B cell (primary cell): ENCODE measurements at regions not wholly inside any gene's neighbourhood (a gene's known extent, or its start where the extent isn't known, plus 50 kb on each side); places are given as distances from the start of the nearest gene placed in this dataset.

Source experiments
- ATAC-seq: fragments of 200-7000 bp; cut with Tn5 transposase; one replicate; pipeline ENCODE4 v1.10.0; 2021; ENCODE audit warnings: low read depth, mild to moderate bottlenecking, moderate number of reproducible peaks, moderate library complexity
- CTCF ChIA-PET: fragments of 350-600 bp; sonication (Branson Sonifier 250); formaldehyde crosslinking; loops from one replicate; lab custom pipeline; 2021; ENCODE audit warnings: antibody characterized with exemption, inconsistent platforms; lab: Charles Lee
- POLR2A ChIA-PET: fragments of 350-600 bp; sonication (Branson Sonifier 250); formaldehyde crosslinking; loops from one replicate; lab custom pipeline; 2021; ENCODE audit warnings: antibody characterized with exemption; lab: Charles Lee
- DNase-seq: peaks from one replicate; pipeline ENCODE4 v3.0.0; 2013
- H2AFZ ChIP-seq: 2 replicates; pipeline ENCODE4 v1.6.1; 2012; ENCODE audit warnings: mild to moderate bottlenecking, low read depth, low read length; ENCODE audit not compliant: insufficient read depth, poor library complexity, severe bottlenecking
- H3K27ac ChIP-seq, 2 donors: 1 replicate in 1 of 2; 2 replicates in 1 of 2; pipeline ENCODE4 v1.5.1; 2012 to 2013; ENCODE audit warnings: low read length in 2 of 2, mild to moderate bottlenecking in 2 of 2, moderate library complexity in 1 of 2
- H3K27me3 ChIP-seq, 4 experiments: fragments of 200-600 bp in 1 of 4; sonication (generic) in 1 of 4; replicated peaks in 1 of 4; 1 replicate in 2 of 4; 2 replicates in 2 of 4; pipeline versions ENCODE4 v1.6.1 to v1.7.0; 2013 to 2016; ENCODE audit warnings: low read length in 3 of 4, mild to moderate bottlenecking in 2 of 4, mixed read lengths in 1 of 4, moderate library complexity in 1 of 4; ENCODE audit not compliant: insufficient read depth in 4 of 4, control insufficient read depth in 3 of 4; ENCODE audit errors: control extremely low read depth in 1 of 4
- H3K36me3 ChIP-seq, 2 experiments: replicated peaks in 1 of 2; 1 replicate in 1 of 2; 2 replicates in 1 of 2; pipeline versions ENCODE4 v1.6.1 to v1.7.1; 2013; ENCODE audit warnings: low read length in 1 of 2; ENCODE audit not compliant: insufficient read depth in 2 of 2, control insufficient read depth in 1 of 2; ENCODE audit errors: control extremely low read depth in 1 of 2, extremely low read depth in 1 of 2
- H3K4me1 ChIP-seq, 2 donors: fragments of 200-600 bp in 1 of 2; sonication (generic) in 1 of 2; 1 replicate in 1 of 2; 2 replicates in 1 of 2; pipeline versions ENCODE4 v1.5.1 to v1.6.1; 2013 to 2017; ENCODE audit warnings: low read length in 2 of 2; ENCODE audit not compliant: control insufficient read depth in 2 of 2, insufficient read depth in 2 of 2
- H3K4me2 ChIP-seq: replicated peaks from 2 replicates; pipeline ENCODE3; 2012; ENCODE audit warnings: mild to moderate bottlenecking, low read depth, low read length; ENCODE audit not compliant: poor library complexity, severe bottlenecking
- H3K4me3 ChIP-seq, 5 experiments: fragments of 200-600 bp in 1 of 5; sonication (generic) in 1 of 5; 1 replicate in 3 of 5; 2 replicates in 2 of 5; pipeline versions ENCODE4 v1.5.1 to v1.7.0; 2011 to 2016; ENCODE audit warnings: low read length in 4 of 5, mild to moderate bottlenecking in 4 of 5, low read depth in 2 of 5, control low read depth in 1 of 5, moderate library complexity in 1 of 5; ENCODE audit not compliant: insufficient read depth in 1 of 5; ENCODE audit errors: control extremely low read depth in 1 of 5, extremely low read depth in 1 of 5
- H3K79me2 ChIP-seq: fragments of 200-600 bp; sonication (generic); one replicate; pipeline ENCODE4 v1.6.0; 2016; ENCODE audit warnings: low read length; ENCODE audit not compliant: control insufficient read depth, insufficient read depth
- H3K9ac ChIP-seq: fragments of 200-600 bp; sonication (generic); 2 replicates; pipeline ENCODE4 v1.6.1; 2017; ENCODE audit warnings: mild to moderate bottlenecking, low read length, moderate library complexity
- H3K9me3 ChIP-seq, 3 donors: one replicate each; pipeline versions ENCODE4 v1.6.1 to v1.7.1; 2013; ENCODE audit warnings: low read length in 2 of 3; ENCODE audit not compliant: control insufficient read depth in 2 of 3, insufficient read depth in 1 of 3; ENCODE audit errors: control extremely low read depth in 1 of 3
- H4K20me1 ChIP-seq: 2 replicates; pipeline ENCODE4 v1.6.0; 2012; ENCODE audit warnings: mild to moderate bottlenecking, low read length; ENCODE audit not compliant: insufficient read depth, control insufficient read depth, poor library complexity, severe bottlenecking
- H3K27ac Mint-ChIP-seq: one replicate; pipeline ENCODE4 v1.8.0; 2021; ENCODE audit warnings: mixed read lengths
- H3K27me3 Mint-ChIP-seq: one replicate; pipeline ENCODE4 v1.8.0; 2021; ENCODE audit warnings: mixed read lengths
- H3K4me1 Mint-ChIP-seq: one replicate; pipeline ENCODE4 v1.8.0; 2021; ENCODE audit warnings: mixed read lengths
- H3K4me3 Mint-ChIP-seq: one replicate; pipeline ENCODE4 v1.8.0; 2021; ENCODE audit warnings: mixed read lengths
- H3K9me3 Mint-ChIP-seq: one replicate; pipeline ENCODE4 v1.8.0; 2022; ENCODE audit warnings: mixed read lengths; ENCODE audit not compliant: insufficient read depth
- CTCF ChIP-seq: fragments of 200-600 bp; IDR thresholded peaks from one replicate; pipeline ENCODE4 v1.8.0; 2022; ENCODE audit warnings: antibody characterized with exemption, mild to moderate bottlenecking
- EZH2 ChIP-seq: IDR thresholded peaks from 2 replicates; pipeline ENCODE4 v1.6.1; 2012; ENCODE audit warnings: borderline replicate concordance, low read depth, mild to moderate bottlenecking, moderate library complexity, low read length; ENCODE audit not compliant: insufficient read depth, poor library complexity, severe bottlenecking
- WGBS: methylation state at CpG from one replicate; pipeline ENCODE4 v1.1.5; 2013; ENCODE audit warnings: missing lambda C conversion rate; ENCODE audit not compliant: insufficient coverage; 5-methylcytosine and 5-hydroxymethylcytosine counted together
- intact Hi-C: fragments of 100-400 bp; cut with micrococcal nuclease; formaldehyde crosslinking; loops from one replicate; pipeline ENCODE4 v1.10.0; 2022

GRCh38 chr2:136404176-136404575 is 286.2 kb upstream of the CXCR4 start:
- no peaks in the 10 kb centered on the region for H4K20me1 ChIP-seq
- peaks cover 0 to 3% (median 0%) of the 10 kb centered on the region in 3 donors for H3K9me3 ChIP-seq
- no peaks in the 10 kb centered on the region for H3K36me3 ChIP-seq
- CTCF ChIA-PET = interaction anchor here (1.1 kb wide), 1 partner anchor 14 kb away, joined by 4 read pairs; no protein-coding TSS in a partner anchor
- H3K27me3 Mint-ChIP-seq = peaks cover 49% of the 10 kb centered on the region
- H3K79me2 ChIP-seq = no peaks in the 10 kb centered on the region
- TF ChIP-seq EZH2 = no peak
- TF ChIP-seq CTCF = no peak
- H3K4me3 Mint-ChIP-seq = no peak overlapping the region
- intact Hi-C loops = no loop called here
- peaks cover 6% of the 10 kb centered on the region for H3K4me1 Mint-ChIP-seq
- no peak overlapping the region for H3K27ac ChIP-seq
- H3K27me3 ChIP-seq = peaks cover 0 to 23% (median 2%) of the 10 kb centered on the region in 4 experiments
- no peak overlapping the region for H3K9ac ChIP-seq
- no peaks in the 10 kb centered on the region for H3K9me3 Mint-ChIP-seq
- no peak overlapping the region for H3K4me3 ChIP-seq
- POLR2A ChIA-PET = no interaction called here
- no peak overlapping the region for H2AFZ ChIP-seq
- H3K4me1 ChIP-seq = no peaks in the 10 kb centered on the region
- ATAC-seq = no peak
- H3K27ac Mint-ChIP-seq = no peak overlapping the region
- DNase-seq = no peak
- H3K4me2 ChIP-seq = no peak overlapping the region

GRCh38 chr2:136402281-136402680 is 284.3 kb upstream of the CXCR4 start:
- no peak overlapping the region for H3K9ac ChIP-seq
- H3K27ac ChIP-seq = no peak overlapping the region
- intact Hi-C loops = no loop called here
- H3K27ac Mint-ChIP-seq = no peak overlapping the region
- CTCF ChIA-PET = interaction anchor here (1.4 to 1.7 kb wide), 3 partner anchors 12 to 604 kb away, joined by 3 to 4 read pairs (median 3); no protein-coding TSS in a partner anchor
- H3K4me1 Mint-ChIP-seq = no peaks in the 10 kb centered on the region
- no peak overlapping the region for H3K4me3 Mint-ChIP-seq
- DNase-seq (no peak), ATAC-seq (no peak)
- no peaks in the 10 kb centered on the region for H3K36me3 ChIP-seq
- peaks cover 35% of the 10 kb centered on the region for H3K27me3 Mint-ChIP-seq
- H4K20me1 ChIP-seq = no peaks in the 10 kb centered on the region
- H3K27me3 ChIP-seq = peaks cover 0 to 18% (median 2%) of the 10 kb centered on the region in 4 experiments
- H3K9me3 ChIP-seq = peaks cover 0 to 3% (median 0%) of the 10 kb centered on the region in 3 donors
- H2AFZ ChIP-seq = no peak overlapping the region
- H3K79me2 ChIP-seq = no peaks in the 10 kb centered on the region
- no peaks in the 10 kb centered on the region for H3K4me1 ChIP-seq
- no peak overlapping the region for H3K4me2 ChIP-seq
- POLR2A ChIA-PET = no interaction called here
- H3K4me3 ChIP-seq = no peak overlapping the region
- no peaks in the 10 kb centered on the region for H3K9me3 Mint-ChIP-seq
- TF ChIP-seq CTCF (no peak), EZH2 (no peak)
- WGBS = 100% methylated on average over 2 of the region's 6 CpGs
